Midbrain (tissue), 1 donor: ENCODE measurements at regions not wholly inside any gene's neighbourhood (a gene's known extent, or its start where the extent isn't known, plus 50 kb on each side); places are given as distances from the start of the nearest gene placed in this dataset.

Source experiments
- DNase-seq: peaks from one replicate; lab custom pipeline; 2025; lab: John Stamatoyannopoulos, UW

- no peak for DNase-seq
Observed at GRCh38 chr2:144156736-144157640, 362.9 kb downstream of the ZEB2 start.

- no peak for DNase-seq
Observed at GRCh38 chr2:144154205-144154604, 365.7 kb downstream of the ZEB2 start.

- DNase-seq: peak; percentile 9
Observed at GRCh38 chr2:144152817-144153271, 367.1 kb downstream of the ZEB2 start.

GRCh38 chr2:144151851-144152250 lies 368.1 kb downstream of the ZEB2 start:
- DNase-seq: no peak

- no peak for DNase-seq
Observed at GRCh38 chr2:144151405-144151804, 368.5 kb downstream of the ZEB2 start.

- no peak for DNase-seq
Observed at GRCh38 chr2:144147356-144147755, 372.6 kb downstream of the ZEB2 start.

- DNase-seq: no peak
Observed at GRCh38 chr2:144146876-144147275, 373.0 kb downstream of the ZEB2 start.

- DNase-seq: no peak
Observed at GRCh38 chr2:144146076-144146475, 373.8 kb downstream of the ZEB2 start.

- no peak for DNase-seq
Observed at GRCh38 chr2:144143294-144144151, 376.4 kb downstream of the ZEB2 start.

GRCh38 chr2:144140891-144141290 lies 379.0 kb downstream of the ZEB2 start:
- no peak for DNase-seq

GRCh38 chr2:144137705-144138428 lies 382.1 kb downstream of the ZEB2 start:
- peak; percentile 8 for DNase-seq

- DNase-seq: no peak
Observed at GRCh38 chr2:144137272-144137671, 382.6 kb downstream of the ZEB2 start.

GRCh38 chr2:144136297-144137010 lies 383.5 kb downstream of the ZEB2 start:
- no peak for DNase-seq

- DNase-seq: no peak
Observed at GRCh38 chr2:144133936-144134665, 385.8 kb downstream of the ZEB2 start.

GRCh38 chr2:144132357-144132756 lies 387.6 kb downstream of the ZEB2 start:
- DNase-seq: no peak

GRCh38 chr2:144131042-144131441 lies 388.9 kb downstream of the ZEB2 start:
- no peak for DNase-seq

- DNase-seq: no peak
Observed at GRCh38 chr2:144130551-144130950, 389.4 kb downstream of the ZEB2 start.

- no peak for DNase-seq
Observed at GRCh38 chr2:144128130-144128746, 391.7 kb downstream of the ZEB2 start.

GRCh38 chr2:144127693-144128092 lies 392.2 kb downstream of the ZEB2 start:
- DNase-seq: no peak

GRCh38 chr2:144126302-144126701 lies 393.6 kb downstream of the ZEB2 start:
- DNase-seq: no peak
